ENCODE measurements at regions not wholly inside any gene's neighbourhood (a gene's known extent, or its start where the extent isn't known, plus 50 kb on each side); places are given as distances from the start of the nearest gene placed in this dataset.

DNA sequence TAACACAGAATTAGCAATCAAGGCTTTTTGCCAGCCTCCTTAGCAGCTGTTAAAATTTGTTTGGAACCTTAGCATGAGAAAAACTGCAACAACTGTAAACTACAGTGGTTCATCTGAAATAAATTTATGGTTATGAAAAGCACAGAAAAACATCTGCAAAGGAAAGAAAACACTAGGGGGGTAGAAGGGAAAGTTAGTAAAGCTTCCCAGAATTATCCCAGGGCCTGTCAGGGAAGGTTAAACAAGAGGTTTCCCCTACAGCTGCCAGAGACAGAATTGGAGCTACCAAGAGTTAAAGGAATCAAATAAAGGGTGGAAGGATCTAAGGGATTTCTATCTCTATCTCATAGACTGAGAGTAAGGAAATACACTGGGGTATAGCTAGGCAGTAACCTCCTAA is 234.7 kb upstream of the DIAPH2 start:
- Histone ChIP-seq H3K4me3 (no peak overlapping the region), H3K9me3 (no peaks in the 10 kb centered on the region), H3K27ac (no peak overlapping the region), H3K27me3 (no peaks in the 10 kb centered on the region), H3K36me3 (no peaks in the 10 kb centered on the region), H3K4me1 (no peaks in the 10 kb centered on the region)
- TF ChIP-seq, protein P1, sequence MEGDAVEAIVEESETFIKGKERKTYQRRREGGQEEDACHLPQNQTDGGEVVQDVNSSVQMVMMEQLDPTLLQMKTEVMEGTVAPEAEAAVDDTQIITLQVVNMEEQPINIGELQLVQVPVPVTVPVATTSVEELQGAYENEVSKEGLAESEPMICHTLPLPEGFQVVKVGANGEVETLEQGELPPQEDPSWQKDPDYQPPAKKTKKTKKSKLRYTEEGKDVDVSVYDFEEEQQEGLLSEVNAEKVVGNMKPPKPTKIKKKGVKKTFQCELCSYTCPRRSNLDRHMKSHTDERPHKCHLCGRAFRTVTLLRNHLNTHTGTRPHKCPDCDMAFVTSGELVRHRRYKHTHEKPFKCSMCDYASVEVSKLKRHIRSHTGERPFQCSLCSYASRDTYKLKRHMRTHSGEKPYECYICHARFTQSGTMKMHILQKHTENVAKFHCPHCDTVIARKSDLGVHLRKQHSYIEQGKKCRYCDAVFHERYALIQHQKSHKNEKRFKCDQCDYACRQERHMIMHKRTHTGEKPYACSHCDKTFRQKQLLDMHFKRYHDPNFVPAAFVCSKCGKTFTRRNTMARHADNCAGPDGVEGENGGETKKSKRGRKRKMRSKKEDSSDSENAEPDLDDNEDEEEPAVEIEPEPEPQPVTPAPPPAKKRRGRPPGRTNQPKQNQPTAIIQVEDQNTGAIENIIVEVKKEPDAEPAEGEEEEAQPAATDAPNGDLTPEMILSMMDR (IDR thresholded peaks at IDR 0.05) = no peak
- no peak for TF ChIP-seq POLR2AphosphoS5 (IDR thresholded peaks at IDR 0.05)
- TF ChIP-seq EP300 (IDR thresholded peaks at IDR 0.05) = no peak
- no peak for TF ChIP-seq POLR2A (IDR thresholded peaks at IDR 0.05)
- DNase-seq = no peak
- intact Hi-C loops (cut with DNase I) = no loop called here

DNA sequence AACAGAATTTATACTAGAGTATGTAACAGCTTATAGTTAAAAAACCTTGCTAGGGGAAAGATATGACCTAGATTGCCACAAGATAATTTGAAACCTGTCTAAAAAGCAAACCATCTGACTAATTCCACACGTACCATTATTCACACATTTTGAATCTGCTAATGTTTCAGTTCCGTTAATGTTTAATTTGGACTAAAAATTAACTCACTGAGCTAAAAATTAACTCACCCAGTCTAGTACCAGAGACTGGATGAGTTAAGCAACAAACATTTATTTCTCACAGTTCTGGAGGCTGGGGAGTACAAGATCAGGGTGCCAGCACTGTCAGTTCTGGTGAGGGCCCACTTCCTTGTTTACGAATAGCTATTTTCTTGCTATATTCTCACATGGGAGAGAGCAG is 231.5 kb upstream of the DIAPH2 start:
- no peak overlapping the region for H3K4me3 ChIP-seq
- TF ChIP-seq, protein P1 (IDR thresholded peaks at IDR 0.05) = no peak
- no peak for TF ChIP-seq POLR2A (IDR thresholded peaks at IDR 0.05)
- TF ChIP-seq POLR2AphosphoS5 (IDR thresholded peaks at IDR 0.05) = no peak
- TF ChIP-seq EP300 (IDR thresholded peaks at IDR 0.05) = no peak
- no peak for DNase-seq
- no peaks in the 10 kb centered on the region for H3K4me1 ChIP-seq
- no peak overlapping the region for H3K27ac ChIP-seq
- 32 to 64% methylated on average over 3 of the region's 3 CpGs for WGBS, 2 donors
- intact Hi-C loops (cut with DNase I) = no loop called here
- no peaks in the 10 kb centered on the region for H3K27me3 ChIP-seq
- H3K9me3 ChIP-seq = no peaks in the 10 kb centered on the region
- no peaks in the 10 kb centered on the region for H3K36me3 ChIP-seq

DNA sequence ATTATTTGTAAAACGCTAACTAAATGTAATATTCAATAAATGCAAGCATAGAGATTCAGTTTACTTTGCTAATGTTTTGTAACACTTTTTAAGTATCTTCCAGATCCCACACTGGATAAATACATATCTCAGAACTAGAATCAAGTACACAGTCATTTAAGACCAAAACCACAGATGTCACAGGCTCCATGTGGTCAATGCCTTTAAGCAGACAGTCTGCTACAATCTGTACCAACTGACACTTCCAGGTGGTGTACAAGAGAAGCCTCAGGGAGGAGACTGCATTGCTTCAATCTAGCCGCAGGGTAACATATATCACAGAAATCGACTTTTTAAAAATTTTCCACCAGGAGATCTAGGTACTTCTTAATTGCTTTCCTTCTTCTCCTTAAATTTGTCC is 229.6 kb upstream of the DIAPH2 start:
- Histone ChIP-seq H3K4me1 (no peaks in the 10 kb centered on the region), H3K27me3 (no peaks in the 10 kb centered on the region), H3K27ac (no peak overlapping the region), H3K36me3 (no peaks in the 10 kb centered on the region), H3K4me3 (no peak overlapping the region), H3K9me3 (no peaks in the 10 kb centered on the region)
- WGBS, 2 donors = 85 to 93% methylated on average over 3 of the region's 3 CpGs
- intact Hi-C loops (cut with DNase I) = no loop called here
- no peak for TF ChIP-seq POLR2AphosphoS5 (IDR thresholded peaks at IDR 0.05)
- no peak for TF ChIP-seq EP300 (IDR thresholded peaks at IDR 0.05)
- TF ChIP-seq, protein P1 (IDR thresholded peaks at IDR 0.05) = no peak
- no peak for TF ChIP-seq POLR2A (IDR thresholded peaks at IDR 0.05)
- DNase-seq = no peak

DNA sequence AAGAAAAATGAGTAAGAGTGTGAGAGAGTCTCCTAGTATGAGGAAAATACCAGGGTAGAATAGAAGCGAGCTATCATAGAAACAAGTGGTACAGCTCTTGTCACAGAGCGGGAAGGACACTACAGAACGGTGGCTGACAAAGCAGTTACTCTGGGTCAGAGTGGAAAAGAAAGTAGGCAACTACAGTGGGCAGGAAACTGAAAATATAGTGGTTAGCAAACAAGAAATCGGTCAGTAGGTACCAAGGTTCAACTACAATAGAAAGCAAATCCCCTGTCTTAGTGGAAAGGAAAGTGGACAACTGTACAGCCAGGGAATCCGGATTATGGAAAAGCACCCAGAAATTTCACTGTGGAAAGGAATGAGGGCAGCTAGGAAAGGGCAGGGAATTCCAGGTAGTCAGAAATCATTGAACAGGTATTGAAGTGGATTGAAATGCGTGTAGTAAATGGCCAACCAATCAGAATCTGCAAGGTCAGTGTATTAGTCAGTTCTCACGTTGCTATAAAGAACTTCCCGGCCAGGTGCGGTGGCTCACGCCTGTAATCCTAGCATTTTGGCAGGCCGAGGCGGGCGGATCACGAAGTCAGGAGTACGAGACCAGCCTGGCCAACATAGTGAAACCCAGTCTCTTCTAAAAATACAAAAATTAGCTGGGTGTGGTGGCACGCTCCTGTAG is 219.6 kb upstream of the DIAPH2 start:
- H3K4me1 ChIP-seq = no peaks in the 10 kb centered on the region
- no peak for DNase-seq
- no peaks in the 10 kb centered on the region for H3K36me3 ChIP-seq
- H3K27ac ChIP-seq = no peak overlapping the region
- intact Hi-C loops (cut with DNase I) = no loop called here
- no peaks in the 10 kb centered on the region for H3K27me3 ChIP-seq
- H3K4me3 ChIP-seq = no peak overlapping the region
- no peaks in the 10 kb centered on the region for H3K9me3 ChIP-seq
- 89 to 94% methylated on average over 15 to 16 of the region's 16 CpGs for WGBS, 2 donors
- TF ChIP-seq POLR2A (IDR thresholded peaks at IDR 0.05) = no peak
- no peak for TF ChIP-seq EP300 (IDR thresholded peaks at IDR 0.05)
- TF ChIP-seq, protein P1 (IDR thresholded peaks at IDR 0.05) = no peak
